Upper lobe of left lung (tissue), 4 donors: ENCODE measurements at regions not wholly inside any gene's neighbourhood (a gene's known extent, or its start where the extent isn't known, plus 50 kb on each side); places are given as distances from the start of the nearest gene placed in this dataset.

Experiments
- CTCF ChIP-seq, 6 experiments: fragments of 450-650 bp in 4 of 6; fragments of 200-600 bp in 2 of 6; sonication (generic) in 2 of 6; IDR thresholded peaks; one replicate each; pipeline ENCODE4 v1.5.1; 2016 to 2019; ENCODE audit warnings: antibody characterized with exemption in 6 of 6
- POLR2A ChIP-seq, 4 donors: fragments of 450-650 bp; IDR thresholded peaks; one replicate each; pipeline ENCODE4 v1.5.1; 2016 to 2017; ENCODE audit warnings: antibody characterized with exemption in 4 of 4, mild to moderate bottlenecking in 2 of 4

GRCh38 chr3:43854283-43854682, 163.5 kb downstream of the ABHD5 start:
- TF ChIP-seq POLR2A (IDR thresholded peaks at IDR 0.05) (no peak), CTCF (IDR thresholded peaks at IDR 0.05) (no peak)
